Gastroesophageal sphincter (tissue), 3 donors: ENCODE measurements at regions not wholly inside any gene's neighbourhood (a gene's known extent, or its start where the extent isn't known, plus 50 kb on each side); places are given as distances from the start of the nearest gene placed in this dataset.

Source experiments
- EP300 ChIP-seq: sonication (generic); formaldehyde crosslinking; IDR thresholded peaks from one replicate; pipeline ENCODE4 v1.6.1; 2017; ENCODE audit warnings: antibody characterized with exemption, mild to moderate bottlenecking
- POLR2A ChIP-seq, 2 donors: fragments of 450-650 bp; IDR thresholded peaks; one replicate each; pipeline ENCODE4 v1.6.1; 2017; ENCODE audit warnings: antibody characterized with exemption in 2 of 2, mild to moderate bottlenecking in 2 of 2, moderate library complexity in 1 of 2
- POLR2AphosphoS5 ChIP-seq: sonication (generic); formaldehyde crosslinking; IDR thresholded peaks from one replicate; pipeline ENCODE4 v1.6.1; 2017; ENCODE audit warnings: antibody characterized with exemption
- TF ChIP-seq, protein P1 (sequence below), 4 experiments: fragments of 200-600 bp in 2 of 4; fragments of 450-650 bp in 2 of 4; sonication (generic) in 1 of 4; IDR thresholded peaks; one replicate each; pipeline ENCODE4 v1.5.1; 2017 to 2019; ENCODE audit warnings: antibody characterized with exemption in 4 of 4, mild to moderate bottlenecking in 2 of 4, moderate library complexity in 2 of 4

DNA sequence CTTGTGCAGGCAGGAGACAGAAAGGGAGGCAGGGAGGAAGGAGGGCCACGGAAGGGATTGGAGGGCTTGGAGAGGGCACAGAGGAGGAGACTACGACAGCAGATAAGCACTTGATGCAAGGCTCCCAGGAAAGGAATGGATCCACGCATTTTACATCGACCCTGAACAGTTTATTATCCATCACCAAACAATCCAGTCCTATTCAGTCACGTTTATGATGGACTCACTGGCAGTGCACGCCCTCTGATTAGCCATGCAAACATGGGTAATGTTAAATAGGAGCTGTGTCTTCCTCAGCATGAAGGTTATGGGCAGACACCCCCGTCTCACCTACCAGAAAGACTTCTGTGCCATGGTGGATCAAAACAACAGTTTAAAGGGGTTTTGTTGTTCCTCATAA is 80.2 kb upstream of the SNRK start:
- TF ChIP-seq, protein P1, sequence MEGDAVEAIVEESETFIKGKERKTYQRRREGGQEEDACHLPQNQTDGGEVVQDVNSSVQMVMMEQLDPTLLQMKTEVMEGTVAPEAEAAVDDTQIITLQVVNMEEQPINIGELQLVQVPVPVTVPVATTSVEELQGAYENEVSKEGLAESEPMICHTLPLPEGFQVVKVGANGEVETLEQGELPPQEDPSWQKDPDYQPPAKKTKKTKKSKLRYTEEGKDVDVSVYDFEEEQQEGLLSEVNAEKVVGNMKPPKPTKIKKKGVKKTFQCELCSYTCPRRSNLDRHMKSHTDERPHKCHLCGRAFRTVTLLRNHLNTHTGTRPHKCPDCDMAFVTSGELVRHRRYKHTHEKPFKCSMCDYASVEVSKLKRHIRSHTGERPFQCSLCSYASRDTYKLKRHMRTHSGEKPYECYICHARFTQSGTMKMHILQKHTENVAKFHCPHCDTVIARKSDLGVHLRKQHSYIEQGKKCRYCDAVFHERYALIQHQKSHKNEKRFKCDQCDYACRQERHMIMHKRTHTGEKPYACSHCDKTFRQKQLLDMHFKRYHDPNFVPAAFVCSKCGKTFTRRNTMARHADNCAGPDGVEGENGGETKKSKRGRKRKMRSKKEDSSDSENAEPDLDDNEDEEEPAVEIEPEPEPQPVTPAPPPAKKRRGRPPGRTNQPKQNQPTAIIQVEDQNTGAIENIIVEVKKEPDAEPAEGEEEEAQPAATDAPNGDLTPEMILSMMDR (IDR thresholded peaks at IDR 0.05): no peak
- TF ChIP-seq POLR2A (IDR thresholded peaks at IDR 0.05): no peak
- no peak for TF ChIP-seq POLR2AphosphoS5
- TF ChIP-seq EP300: no peak
